OCI-LY7 (cell line): ENCODE measurements at regions not wholly inside any gene's neighbourhood (a gene's known extent, or its start where the extent isn't known, plus 50 kb on each side); places are given as distances from the start of the nearest gene placed in this dataset.
"Not testable (repeated sequence)": the region's sequence is repeated elsewhere in the genome, so short reads cannot be mapped to it uniquely, and the experiment has no call there.

ENCODE experiments used
- CTCF ChIP-seq: fragments of 200-600 bp; sonication (generic); conservative IDR thresholded peaks from 2 replicates; pipeline ENCODE4 v1.5.1; 2014; ENCODE audit warnings: mild to moderate bottlenecking, antibody characterized with exemption, low read length, moderate library complexity, mixed read lengths
- EZH2phosphoT487 ChIP-seq: fragments of 200-600 bp; sonication (generic); IDR thresholded peaks from 2 replicates; pipeline ENCODE4 v1.6.1; 2018; ENCODE audit warnings: low read depth, borderline replicate concordance, mild to moderate bottlenecking, mixed run types, antibody characterized with exemption, low read length, moderate library complexity, mixed read lengths

DNA sequence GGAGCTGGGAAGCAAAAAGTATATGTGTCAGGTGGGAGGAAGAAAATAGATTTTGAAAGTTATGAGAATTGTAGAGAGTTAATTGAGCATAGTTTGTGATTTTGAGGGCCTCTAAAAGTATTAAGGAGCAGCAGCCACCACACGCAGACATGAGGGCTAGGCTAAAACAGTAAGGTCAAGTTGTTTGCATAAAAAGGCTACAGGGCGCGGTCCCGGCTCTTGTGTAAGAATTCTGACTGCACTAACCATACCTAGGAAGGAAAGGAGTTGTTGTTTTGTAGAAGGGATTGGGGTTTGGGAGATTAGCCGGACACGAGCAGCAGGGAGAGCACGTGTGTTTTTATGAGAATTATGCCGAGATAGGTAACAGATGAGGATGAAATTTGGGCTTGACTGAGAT, 207.2 kb upstream of the ELL2 start:
- not testable (repeated sequence) for TF ChIP-seq CTCF, EZH2phosphoT487
